Neural cell (in vitro differentiated cells): ENCODE measurements at regions not wholly inside any gene's neighbourhood (a gene's known extent, or its start where the extent isn't known, plus 50 kb on each side); places are given as distances from the start of the nearest gene placed in this dataset.

Experiments
- H2AFZ ChIP-seq: fragments of 200-600, 300-800 bp; sonication (generic), shearing (Covaris generic); 2 replicates; pipeline ENCODE4 v1.6.0; 2014; ENCODE audit warnings: low read depth, mild to moderate bottlenecking, antibody characterized with exemption, low read length, moderate library complexity
- H3F3A ChIP-seq: fragments of 200-600 bp; shearing (Covaris generic); 2 replicates; pipeline ENCODE4 v1.6.1; 2016; ENCODE audit warnings: mild to moderate bottlenecking, moderate library complexity, mixed read lengths, antibody characterized with exemption, low read length; ENCODE audit not compliant: insufficient read depth, poor library complexity, severe bottlenecking
- H3K27ac ChIP-seq: fragments of 200-600, 300-800 bp; sonication (generic), shearing (Covaris generic); 2 replicates; pipeline ENCODE4 v1.5.1; 2014; ENCODE audit warnings: mild to moderate bottlenecking, low read length, moderate library complexity
- H3K27me3 ChIP-seq: fragments of 300-800, 200-600 bp; sonication (generic), shearing (Covaris generic); 2 replicates; pipeline ENCODE4 v1.6.0; 2014; ENCODE audit warnings: mild to moderate bottlenecking, low read depth, low read length, moderate library complexity; ENCODE audit not compliant: insufficient read depth
- H3K36me3 ChIP-seq: fragments of 300-800, 200-600 bp; sonication (generic), shearing (Covaris generic); 2 replicates; pipeline ENCODE4 v1.5.1; 2014; ENCODE audit warnings: mild to moderate bottlenecking, antibody characterized with exemption, low read length, moderate library complexity; ENCODE audit not compliant: insufficient read depth
- H3K4me2 ChIP-seq: fragments of 300-800, 200-600 bp; sonication (generic), shearing (Covaris generic); 2 replicates; pipeline ENCODE4 v1.6.0; 2014; ENCODE audit warnings: mild to moderate bottlenecking, low read length
- H3K4me3 ChIP-seq: fragments of 300-800, 200-600 bp; sonication (generic), shearing (Covaris generic); 2 replicates; pipeline ENCODE4 v1.5.1; 2014; ENCODE audit warnings: mild to moderate bottlenecking, low read length, moderate library complexity
- H3K79me2 ChIP-seq: fragments of 200-600 bp; shearing (Covaris generic); replicated peaks from 2 replicates; pipeline ENCODE4 v1.6.0; 2014; ENCODE audit warnings: mild to moderate bottlenecking, low read length, moderate library complexity; ENCODE audit not compliant: insufficient read depth
- H3K9ac ChIP-seq: fragments of 300-800, 200-600 bp; sonication (generic), shearing (Covaris generic); 2 replicates; pipeline ENCODE4 v1.6.1; 2016; ENCODE audit warnings: mild to moderate bottlenecking, low read length, mixed read lengths
- H3K9me2 ChIP-seq: fragments of 200-600 bp; shearing (Covaris generic); 2 replicates; pipeline ENCODE4 v1.6.1; 2016; ENCODE audit warnings: mild to moderate bottlenecking, low read length, mixed read lengths; ENCODE audit not compliant: insufficient read depth
- H3K9me3 ChIP-seq: fragments of 200-600, 300-800 bp; sonication (generic), shearing (Covaris generic); 2 replicates; pipeline ENCODE4 v1.6.1; 2016; ENCODE audit warnings: mild to moderate bottlenecking, mixed run types, low read length, moderate library complexity, mixed read lengths
- H4K20me1 ChIP-seq: fragments of 200-600 bp; shearing (Covaris generic); 2 replicates; pipeline ENCODE4 v1.6.1; 2016; ENCODE audit warnings: mild to moderate bottlenecking, mixed run types; ENCODE audit not compliant: insufficient read depth
- CTCF ChIP-seq: fragments of 450-650 bp; IDR thresholded peaks from 2 replicates; pipeline ENCODE4 v1.5.1; 2014; ENCODE audit warnings: antibody characterized with exemption, mild to moderate bottlenecking, moderate library complexity; ENCODE audit not compliant: poor library complexity, severe bottlenecking
- EP300 ChIP-seq: fragments of 450-650 bp; conservative IDR thresholded peaks from 2 replicates; pipeline ENCODE4 v1.6.1; 2014; ENCODE audit warnings: antibody characterized with exemption, mild to moderate bottlenecking, moderate library complexity; ENCODE audit not compliant: poor library complexity, severe bottlenecking
- EZH2 ChIP-seq: fragments of 200-600, 300-800 bp; shearing (Covaris generic), sonication (generic); IDR thresholded peaks from 2 replicates; pipeline ENCODE4 v1.6.1; 2014; ENCODE audit warnings: antibody characterized with exemption, low read length, borderline replicate concordance, mild to moderate bottlenecking; ENCODE audit not compliant: insufficient read depth, poor library complexity, severe bottlenecking
- MXI1 ChIP-seq: fragments of 450-650 bp; conservative IDR thresholded peaks from 2 replicates; pipeline ENCODE4 v1.6.1; 2014; ENCODE audit warnings: antibody characterized with exemption, mild to moderate bottlenecking; ENCODE audit not compliant: poor library complexity, severe bottlenecking
- POLR2AphosphoS5 ChIP-seq: IDR thresholded peaks from 2 replicates; pipeline ENCODE4 v1.6.1; 2012
- RAD21 ChIP-seq: fragments of 450-650 bp; conservative IDR thresholded peaks from 2 replicates; pipeline ENCODE4 v1.6.1; 2014; ENCODE audit warnings: antibody characterized with exemption, mild to moderate bottlenecking, moderate library complexity
- REST ChIP-seq: IDR thresholded peaks from 2 replicates; pipeline ENCODE4 v1.6.1; 2012; ENCODE audit warnings: borderline replicate concordance
- SMC3 ChIP-seq: fragments of 450-650 bp; conservative IDR thresholded peaks from 2 replicates; pipeline ENCODE4 v1.6.1; 2014; ENCODE audit warnings: antibody characterized with exemption, mild to moderate bottlenecking, moderate library complexity; ENCODE audit not compliant: poor library complexity
- TAF1 ChIP-seq: IDR thresholded peaks from 2 replicates; pipeline ENCODE4 v1.6.1; 2012; ENCODE audit warnings: low read depth

GRCh38 chr12:67826148-67826547 lies 163.1 kb upstream of the IFNG-AS1 start:
- Histone ChIP-seq H4K20me1 (no peaks in the 10 kb centered on the region), H3K4me3 (no peak overlapping the region), H3K9me2 (no peaks in the 10 kb centered on the region), H2AFZ (no peak overlapping the region), H3K36me3 (no peaks in the 10 kb centered on the region), H3K9me3 (no peaks in the 10 kb centered on the region), H3K79me2 (no peaks in the 10 kb centered on the region), H3K9ac (no peak overlapping the region), H3K27me3 (no peaks in the 10 kb centered on the region), H3F3A (peaks cover 11% of the 10 kb centered on the region), H3K4me2 (no peak overlapping the region), H3K27ac (no peak overlapping the region)
- TF ChIP-seq RAD21: no peak
- no peak for TF ChIP-seq EP300
- no peak for TF ChIP-seq EZH2
- TF ChIP-seq SMC3: no peak
- TF ChIP-seq CTCF: no peak
- no peak for TF ChIP-seq POLR2AphosphoS5
- no peak for TF ChIP-seq TAF1
- TF ChIP-seq MXI1: no peak
- TF ChIP-seq REST: no peak

- Histone ChIP-seq H3K27me3 (no peaks in the 10 kb centered on the region), H2AFZ (no peak overlapping the region), H3K4me2 (no peak overlapping the region), H3F3A (peaks cover 11% of the 10 kb centered on the region), H3K9me3 (no peaks in the 10 kb centered on the region), H3K27ac (no peak overlapping the region), H4K20me1 (no peaks in the 10 kb centered on the region), H3K79me2 (no peaks in the 10 kb centered on the region), H3K9ac (no peak overlapping the region), H3K36me3 (no peaks in the 10 kb centered on the region), H3K4me3 (no peak overlapping the region), H3K9me2 (no peaks in the 10 kb centered on the region)
- TF ChIP-seq REST: no peak
- TF ChIP-seq EP300: no peak
- TF ChIP-seq TAF1: no peak
- no peak for TF ChIP-seq RAD21
- TF ChIP-seq SMC3: no peak
- TF ChIP-seq POLR2AphosphoS5: no peak
- TF ChIP-seq MXI1: no peak
Measured at GRCh38 chr12:67826946-67827720, 162.1 kb upstream of the IFNG-AS1 start.
